ENCODE measurements at regions not wholly inside any gene's neighbourhood (a gene's known extent, or its start where the extent isn't known, plus 50 kb on each side); places are given as distances from the start of the nearest gene placed in this dataset.
"Not testable (repeated sequence)": the region's sequence is repeated elsewhere in the genome, so short reads cannot be mapped to it uniquely, and the experiment has no call there.

DNA sequence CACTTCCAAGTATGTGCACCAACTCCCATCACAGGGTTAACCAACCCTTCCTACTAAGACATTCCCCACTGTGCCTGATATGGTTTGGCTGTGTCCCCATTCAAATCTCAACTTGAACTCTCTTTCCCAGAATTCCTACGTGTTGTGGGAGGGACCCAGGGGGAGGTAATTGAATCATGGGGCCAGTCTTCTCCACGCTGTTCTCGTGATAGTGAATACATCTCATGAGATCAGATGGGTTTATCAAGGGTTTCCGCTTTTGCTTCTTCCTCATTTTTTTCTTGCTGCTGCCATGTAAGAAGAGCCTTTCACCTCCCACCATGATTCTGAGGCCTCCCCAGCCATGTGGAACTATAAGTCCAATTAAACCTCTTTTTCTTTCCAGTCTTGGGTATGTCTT is 681.8 kb upstream of the TBX3 start:
- TF ChIP-seq, protein P1, sequence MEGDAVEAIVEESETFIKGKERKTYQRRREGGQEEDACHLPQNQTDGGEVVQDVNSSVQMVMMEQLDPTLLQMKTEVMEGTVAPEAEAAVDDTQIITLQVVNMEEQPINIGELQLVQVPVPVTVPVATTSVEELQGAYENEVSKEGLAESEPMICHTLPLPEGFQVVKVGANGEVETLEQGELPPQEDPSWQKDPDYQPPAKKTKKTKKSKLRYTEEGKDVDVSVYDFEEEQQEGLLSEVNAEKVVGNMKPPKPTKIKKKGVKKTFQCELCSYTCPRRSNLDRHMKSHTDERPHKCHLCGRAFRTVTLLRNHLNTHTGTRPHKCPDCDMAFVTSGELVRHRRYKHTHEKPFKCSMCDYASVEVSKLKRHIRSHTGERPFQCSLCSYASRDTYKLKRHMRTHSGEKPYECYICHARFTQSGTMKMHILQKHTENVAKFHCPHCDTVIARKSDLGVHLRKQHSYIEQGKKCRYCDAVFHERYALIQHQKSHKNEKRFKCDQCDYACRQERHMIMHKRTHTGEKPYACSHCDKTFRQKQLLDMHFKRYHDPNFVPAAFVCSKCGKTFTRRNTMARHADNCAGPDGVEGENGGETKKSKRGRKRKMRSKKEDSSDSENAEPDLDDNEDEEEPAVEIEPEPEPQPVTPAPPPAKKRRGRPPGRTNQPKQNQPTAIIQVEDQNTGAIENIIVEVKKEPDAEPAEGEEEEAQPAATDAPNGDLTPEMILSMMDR (IDR thresholded peaks at IDR 0.05; ENCODE audit: poor library complexity): not testable (repeated sequence)
- TF ChIP-seq EZH2 (IDR thresholded peaks at IDR 0.05; ENCODE audit: borderline replicate concordance); EZH2phosphoT487 (IDR thresholded peaks at IDR 0.05; ENCODE audit: low read depth, severe bottlenecking, unreplicated experiment): not testable (repeated sequence)

All from hepatocyte (in vitro differentiated cells).